RPMI7951 (cell line): ENCODE measurements at regions not wholly inside any gene's neighbourhood (a gene's known extent, or its start where the extent isn't known, plus 50 kb on each side); places are given as distances from the start of the nearest gene placed in this dataset.
A peak's percentile ranks its signal among the peaks of the same experiment; 100 is the strongest.

Experiments used
- DNase-seq: peaks from one replicate; pipeline ENCODE4 v3.0.0-alpha.2; 2012; ENCODE audit warnings: low read depth

DNA sequence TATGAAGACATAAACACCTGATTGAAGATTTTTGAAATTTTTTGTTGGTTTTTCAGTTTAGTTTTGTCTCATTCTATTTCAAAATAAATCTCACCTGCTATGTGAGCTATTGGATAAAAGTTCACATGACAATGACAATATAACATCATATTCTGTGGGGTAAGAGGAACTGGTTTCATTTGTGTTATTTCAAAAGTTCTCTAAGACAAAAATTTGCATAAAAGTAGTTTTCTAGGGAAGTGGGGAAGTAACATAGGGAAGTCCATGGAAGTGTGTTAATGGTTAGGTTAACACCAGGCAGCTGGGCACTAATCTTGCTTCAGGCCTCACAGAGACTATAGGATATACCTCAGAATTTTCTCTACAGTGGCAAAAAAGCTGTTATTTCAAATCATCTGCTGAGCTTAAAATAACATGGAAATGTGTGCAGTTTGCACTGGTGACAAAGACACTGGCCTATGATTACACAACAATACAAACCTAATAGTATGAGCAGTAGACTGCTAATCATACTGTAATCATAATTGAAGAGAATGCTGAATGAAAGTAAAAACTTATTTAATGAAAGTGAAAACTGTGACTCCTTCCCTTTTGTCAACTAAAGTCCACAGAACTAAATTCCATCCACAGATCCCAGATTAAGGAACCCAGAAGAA lies 710.6 kb upstream of the TMEM132C start:
- no peak for DNase-seq

DNA sequence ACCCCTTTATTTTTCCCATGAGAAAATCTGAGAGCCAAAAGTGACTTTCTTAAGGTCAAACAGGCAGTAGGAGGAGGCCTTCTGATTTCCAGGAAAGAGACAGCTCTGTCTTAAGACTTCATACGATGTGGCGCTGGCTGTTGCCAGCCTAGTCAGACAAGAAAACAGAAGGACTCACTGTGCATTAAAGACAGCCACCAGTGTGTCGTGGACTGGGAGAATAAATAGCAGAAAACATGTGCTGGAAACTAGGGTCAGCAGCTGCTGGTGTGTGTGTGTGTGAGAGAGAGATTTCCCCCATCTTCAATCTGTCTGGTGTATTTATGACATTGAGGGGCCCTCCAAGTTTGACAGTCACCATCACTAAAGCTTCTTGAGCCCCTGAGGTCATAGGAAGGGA lies 708.6 kb upstream of the TMEM132C start:
- peak; percentile 44 for DNase-seq

DNA sequence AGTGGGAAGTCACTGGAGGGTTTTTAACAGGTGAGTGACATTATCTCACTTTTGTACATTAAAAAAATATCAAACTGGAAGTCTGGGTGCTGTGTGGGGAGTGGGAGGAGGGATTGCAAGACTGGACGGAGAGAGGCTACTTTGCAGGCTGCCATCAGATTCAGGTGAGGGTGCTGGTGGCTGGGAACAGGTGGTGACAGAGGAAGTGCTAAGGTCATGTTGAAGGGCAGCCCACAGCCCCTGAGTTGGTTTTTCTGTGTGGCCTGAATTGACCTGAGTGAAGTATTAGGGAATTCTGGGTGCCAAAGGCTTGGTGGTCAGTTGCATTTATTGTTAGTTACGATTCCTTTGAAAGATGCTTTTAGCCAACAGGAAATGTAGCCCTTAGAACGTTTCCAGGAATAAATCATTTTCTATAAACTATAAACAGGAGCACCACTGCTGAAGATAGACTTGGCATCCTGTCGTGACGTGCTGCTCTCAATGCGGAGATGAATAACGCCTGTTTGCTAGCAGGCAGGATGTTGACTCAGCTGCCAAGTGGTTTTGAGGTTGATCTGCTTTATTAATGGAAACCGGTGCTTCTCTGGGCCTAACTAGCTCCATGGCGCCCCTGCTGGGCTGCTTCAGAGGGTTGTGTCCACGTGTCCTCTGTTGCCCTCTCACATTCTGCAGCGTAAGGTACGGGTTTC lies 707.5 kb upstream of the TMEM132C start:
- peak; percentile 99 for DNase-seq

DNA sequence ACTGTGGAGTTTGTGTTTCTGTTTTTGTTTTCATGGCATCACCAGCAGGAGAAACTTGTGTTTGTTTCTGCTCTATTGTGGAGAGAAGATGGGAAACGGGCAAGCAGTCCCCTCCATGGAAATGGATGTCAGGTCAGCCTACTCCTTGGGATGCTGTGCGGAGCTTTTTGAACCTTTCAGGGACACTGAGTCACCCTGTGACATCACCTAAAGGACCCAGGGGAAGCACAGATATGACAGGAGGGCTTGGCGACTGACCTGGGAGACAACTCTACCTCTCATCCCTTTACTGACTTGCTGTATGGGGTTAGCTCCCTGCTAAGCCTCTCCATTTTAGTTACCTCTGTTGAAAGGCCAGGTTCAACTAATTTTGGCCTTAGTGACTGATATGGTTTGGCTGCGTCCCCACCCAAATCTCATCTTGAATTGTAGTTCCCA lies 706.9 kb upstream of the TMEM132C start:
- DNase-seq: no peak

DNA sequence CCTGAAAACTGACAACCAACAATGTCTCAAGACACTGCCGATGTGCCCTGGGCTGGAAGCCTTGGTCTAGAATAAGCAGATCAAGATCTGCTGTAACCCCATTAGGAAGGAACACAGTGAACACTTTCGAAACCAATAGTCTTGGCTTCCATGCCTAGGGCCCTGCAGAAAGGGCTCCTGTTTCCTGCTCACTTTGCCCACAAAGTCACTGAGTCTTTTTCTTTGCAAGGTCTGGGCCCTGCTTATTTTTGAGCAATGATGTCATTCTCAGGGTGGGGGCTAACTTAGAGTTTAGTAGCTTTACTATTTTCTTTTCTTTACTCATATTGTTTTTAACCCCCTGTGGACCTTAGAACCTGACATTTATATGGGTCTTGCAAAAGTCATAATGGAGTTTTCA lies 704.2 kb upstream of the TMEM132C start:
- DNase-seq: peak; percentile 42

DNA sequence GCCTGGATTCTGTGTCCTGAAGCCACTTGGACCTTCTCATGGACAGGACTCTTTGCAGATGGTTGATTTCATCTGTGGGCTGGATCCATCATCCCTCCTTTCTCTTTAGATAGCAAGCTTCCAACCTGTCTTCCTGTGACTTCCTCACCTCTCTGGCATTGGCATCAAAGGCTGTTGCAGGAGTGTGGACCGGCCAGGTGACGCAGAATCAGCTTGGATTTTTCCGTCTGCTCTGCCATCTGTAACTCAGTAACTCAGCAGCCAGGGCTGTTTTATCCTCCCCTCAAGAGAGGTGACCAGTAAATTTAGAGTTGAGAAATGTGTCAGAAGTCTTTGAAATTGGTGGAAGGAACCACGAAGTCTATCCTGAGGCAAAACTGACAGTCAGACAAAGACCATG lies 701.7 kb upstream of the TMEM132C start:
- DNase-seq: no peak

DNA sequence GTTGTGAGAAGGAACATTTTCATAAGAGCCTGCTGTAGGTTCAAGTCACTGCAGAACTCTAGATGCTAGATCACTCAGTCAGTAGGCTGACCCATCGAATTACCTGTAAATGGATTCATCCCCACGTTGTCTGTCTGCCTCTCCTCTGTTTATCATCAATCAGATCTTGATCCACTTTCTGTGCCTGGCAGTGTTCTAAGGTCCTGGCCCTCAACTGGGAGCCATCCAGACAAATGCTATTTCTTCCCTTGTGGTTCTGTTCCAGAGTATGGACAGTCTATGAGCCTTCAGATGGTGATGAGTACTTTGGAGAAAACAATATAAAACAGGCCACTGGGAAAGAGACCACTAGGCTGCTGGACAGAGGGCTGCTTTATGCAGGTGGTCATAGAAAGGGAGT lies 699.4 kb upstream of the TMEM132C start:
- DNase-seq: no peak

DNA sequence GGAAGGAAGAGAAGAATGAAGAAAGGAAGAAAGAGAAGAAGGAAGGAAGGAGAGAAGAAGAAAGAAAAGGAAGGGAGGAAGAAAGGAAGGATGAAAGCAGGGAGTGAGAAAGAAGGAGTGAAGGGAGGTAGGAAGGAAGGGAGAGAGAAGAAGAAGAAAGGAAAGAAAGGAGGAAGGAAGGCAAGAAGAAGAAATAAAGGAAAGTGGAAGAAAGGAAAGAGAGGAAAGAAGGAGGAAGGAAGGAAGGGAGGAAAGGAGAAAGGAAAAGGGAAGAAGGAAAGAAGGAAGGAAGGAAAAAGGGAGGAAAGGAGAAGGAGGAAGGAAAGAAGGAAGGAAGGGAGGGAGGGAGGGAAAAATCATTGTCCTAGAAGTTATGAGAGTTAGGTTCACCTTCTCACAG lies 696.6 kb upstream of the TMEM132C start:
- no peak for DNase-seq

DNA sequence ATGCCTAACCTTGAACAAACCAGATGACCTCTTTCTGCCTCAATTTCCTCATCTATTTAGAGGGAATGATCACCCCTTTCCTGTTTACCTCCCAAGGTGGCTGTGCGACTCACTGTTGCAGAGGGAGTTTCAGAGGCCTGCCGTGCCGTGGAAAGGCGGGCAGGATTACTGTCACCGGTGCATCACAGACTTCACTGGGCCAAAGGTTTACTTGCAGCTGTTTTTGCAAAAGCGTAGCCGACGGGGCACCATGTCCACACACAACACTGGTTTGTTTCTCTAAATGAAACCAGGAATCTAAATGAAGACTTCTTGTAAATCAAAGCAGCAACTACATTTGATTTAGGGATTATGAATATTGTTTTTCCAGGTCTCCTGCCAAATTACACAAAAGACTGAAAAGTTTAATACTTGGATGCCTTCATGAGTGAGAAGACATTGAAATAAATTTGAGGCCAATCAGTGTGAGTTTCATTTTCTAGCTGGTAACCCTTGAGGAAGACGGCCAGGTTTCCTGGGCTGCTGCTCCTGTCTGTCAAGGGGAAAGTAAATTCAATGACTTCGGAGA lies 696.1 kb upstream of the TMEM132C start:
- DNase-seq: no peak

DNA sequence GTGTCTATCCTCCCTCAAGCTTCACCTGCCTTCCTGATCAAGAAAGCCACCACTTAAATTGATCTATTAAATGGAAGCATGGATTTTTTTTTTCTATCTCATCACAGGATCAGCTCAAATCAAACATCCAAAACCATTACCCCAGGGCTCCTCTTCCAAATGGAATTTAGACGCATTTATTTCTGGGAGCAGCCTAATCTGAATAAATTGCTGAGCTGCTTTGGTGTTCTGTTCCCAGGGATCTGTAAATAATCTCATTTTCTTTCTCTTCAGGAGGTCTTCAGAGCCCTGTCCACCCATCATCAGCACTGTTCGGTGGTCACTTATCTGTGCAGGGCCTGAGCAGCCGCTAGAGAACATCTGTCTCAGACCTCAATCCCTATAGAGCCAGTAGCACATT lies 695.4 kb upstream of the TMEM132C start:
- no peak for DNase-seq

DNA sequence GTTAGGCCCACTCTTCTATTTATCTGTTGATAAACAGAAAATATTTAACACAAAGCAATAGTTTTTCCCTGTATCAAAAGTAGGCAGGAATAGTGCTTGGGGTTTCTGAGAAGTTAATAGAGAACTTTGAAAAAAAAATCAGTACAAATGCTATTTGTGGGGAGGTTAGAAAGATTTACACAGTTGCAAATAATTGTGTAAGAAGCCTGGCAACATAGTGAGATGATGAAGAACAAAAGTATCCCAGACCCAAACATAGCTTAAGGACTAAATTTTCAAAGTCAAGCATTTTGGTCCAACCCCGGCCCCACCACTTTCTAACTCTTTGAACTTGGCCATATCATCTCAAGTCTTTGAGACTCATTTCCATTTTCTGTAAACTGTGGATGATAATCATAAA lies 687.5 kb upstream of the TMEM132C start:
- no peak for DNase-seq

DNA sequence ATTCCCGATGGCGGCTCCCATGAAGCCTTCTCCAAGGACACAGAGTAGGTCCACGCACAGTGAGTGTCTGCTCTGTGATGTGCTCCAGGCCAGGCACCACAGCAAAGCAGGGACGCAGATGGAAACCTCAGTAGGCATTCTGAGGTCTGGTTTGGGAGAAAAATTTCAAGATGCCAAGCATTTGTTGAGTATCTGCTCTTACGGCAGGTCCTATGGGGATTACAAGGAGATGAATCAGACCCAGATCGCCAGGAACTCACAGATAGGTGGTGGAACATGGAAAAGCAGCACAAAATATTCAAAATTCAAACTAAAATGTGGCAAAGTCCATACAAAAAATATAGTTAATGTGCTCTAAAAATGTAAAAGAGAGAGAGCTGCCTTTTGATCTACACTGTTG lies 684.9 kb upstream of the TMEM132C start:
- DNase-seq: no peak

DNA sequence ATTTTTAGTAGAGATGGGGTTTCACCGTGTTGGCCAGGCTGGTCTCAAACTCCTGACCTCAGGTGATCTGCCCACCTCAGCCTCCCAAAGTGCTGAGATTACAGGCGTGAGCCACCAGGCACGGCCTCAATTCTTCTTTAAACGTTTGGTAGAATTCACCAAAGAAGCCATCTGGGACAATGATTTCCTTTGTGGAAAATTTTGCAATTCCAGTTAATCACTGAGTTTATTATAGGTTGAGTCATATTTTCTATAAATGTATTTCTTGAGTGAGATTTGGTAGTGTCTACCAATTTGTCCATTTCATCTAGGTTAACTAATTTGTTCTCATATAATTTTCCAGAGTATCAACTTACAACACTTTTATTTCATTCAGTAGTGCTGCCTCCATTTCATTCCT lies 683.9 kb upstream of the TMEM132C start:
- no peak for DNase-seq

DNA sequence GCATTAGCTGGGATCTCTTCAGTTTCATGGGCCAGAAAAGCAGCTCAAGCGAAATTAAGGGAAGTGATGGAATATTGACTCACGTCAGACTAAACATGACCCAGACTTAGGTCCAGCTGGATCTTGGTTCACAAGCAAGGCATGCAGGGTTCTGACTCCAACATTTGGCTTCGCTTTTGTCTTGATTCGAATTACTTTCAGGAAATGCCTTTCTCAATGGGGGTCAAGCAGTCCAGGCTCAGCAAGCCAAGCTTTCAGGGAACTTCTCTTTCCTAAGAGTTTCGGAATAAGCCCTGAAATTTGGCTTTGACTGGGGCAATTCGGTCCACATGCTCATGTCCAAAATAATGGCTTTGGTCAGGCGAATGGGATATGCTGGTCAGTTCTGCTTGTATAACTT lies 678.7 kb upstream of the TMEM132C start:
- peak; percentile 84 for DNase-seq

DNA sequence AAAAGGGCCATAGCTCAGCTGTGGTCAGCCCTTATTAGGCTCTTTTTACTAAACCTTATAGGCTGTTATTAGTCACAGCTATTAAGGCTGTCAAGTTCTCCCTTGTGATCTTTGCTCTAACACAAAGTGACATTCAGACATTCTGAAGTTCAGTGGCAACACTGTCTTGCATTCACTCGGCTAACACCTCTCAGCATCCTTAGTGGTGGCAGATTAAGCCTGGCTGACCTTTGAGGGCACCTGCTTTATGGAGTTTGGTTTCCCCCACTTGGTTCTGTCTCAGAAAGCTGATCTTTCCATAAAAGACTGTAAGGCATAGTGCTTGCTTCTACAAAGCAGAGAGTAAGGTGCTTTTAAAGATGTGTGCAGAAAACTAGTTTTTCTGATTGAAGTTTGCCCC lies 677.4 kb upstream of the TMEM132C start:
- no peak for DNase-seq

DNA sequence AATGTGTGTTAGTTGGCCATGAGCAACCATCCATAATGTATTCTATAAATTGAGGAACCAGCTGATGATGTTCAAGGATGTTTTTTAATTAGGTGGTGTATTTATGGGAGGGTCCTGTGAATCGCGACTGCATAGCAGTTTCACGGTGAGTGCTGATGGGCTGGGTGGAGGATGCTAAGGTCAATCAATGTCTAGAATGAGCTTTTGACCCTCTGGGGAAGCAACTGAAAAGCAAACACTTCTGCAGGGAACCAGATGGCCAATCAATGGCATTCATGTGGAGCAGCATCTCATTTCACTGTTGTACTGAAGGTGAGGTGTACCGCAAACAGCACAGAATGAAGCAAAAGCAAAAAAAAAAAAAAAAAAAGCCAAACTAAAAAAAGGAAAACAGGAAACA lies 676.1 kb upstream of the TMEM132C start:
- no peak for DNase-seq

DNA sequence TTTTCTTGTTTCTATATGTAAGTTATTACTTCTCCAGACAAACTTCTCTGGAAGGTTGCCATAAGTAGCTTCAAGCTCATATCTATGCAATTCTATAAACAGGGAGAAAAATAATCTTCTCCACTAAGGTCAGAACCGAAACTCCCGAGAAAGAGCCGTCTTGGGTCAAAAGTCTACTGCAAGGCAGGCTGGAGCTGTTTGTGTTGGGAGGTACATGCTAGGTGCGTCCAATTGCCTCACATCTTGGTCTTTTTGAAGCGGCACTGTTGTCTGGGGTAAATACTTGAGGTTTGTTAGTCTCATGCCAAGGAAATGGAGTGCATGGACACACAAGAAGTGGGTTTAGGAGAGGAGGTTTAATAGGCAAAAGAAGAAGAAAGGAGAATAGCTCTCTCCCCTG lies 674.7 kb upstream of the TMEM132C start:
- DNase-seq: no peak

DNA sequence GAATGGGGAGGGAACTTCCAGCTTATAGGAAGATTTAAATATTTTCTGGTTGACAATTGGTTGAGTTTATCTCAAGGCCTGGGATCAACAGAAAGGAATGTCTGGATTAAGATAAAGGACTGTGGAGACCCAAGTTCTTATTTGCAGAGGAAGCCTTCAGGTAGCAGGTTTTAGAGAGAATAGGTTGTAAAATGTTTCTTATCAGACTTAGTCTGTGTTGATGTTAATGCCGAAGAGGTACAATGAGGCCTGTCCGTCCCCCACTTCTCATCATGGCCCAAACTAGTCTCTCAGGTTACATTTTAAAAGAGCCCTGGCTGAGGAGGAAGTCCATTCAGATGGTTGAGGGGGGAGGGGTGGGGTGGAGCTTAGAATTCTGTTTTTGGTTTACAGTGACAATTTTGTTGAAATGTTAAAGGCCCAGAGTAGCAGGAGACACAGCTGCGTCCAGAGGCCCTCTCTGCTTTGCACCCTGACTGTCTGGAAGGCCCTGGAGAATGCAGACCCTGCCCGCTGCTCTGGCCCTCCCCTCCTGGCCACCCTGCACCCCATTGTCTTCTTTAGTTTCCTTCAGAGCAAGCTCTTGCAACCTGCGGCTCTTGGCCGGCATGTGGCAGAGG lies 672.5 kb upstream of the TMEM132C start:
- no peak for DNase-seq

DNA sequence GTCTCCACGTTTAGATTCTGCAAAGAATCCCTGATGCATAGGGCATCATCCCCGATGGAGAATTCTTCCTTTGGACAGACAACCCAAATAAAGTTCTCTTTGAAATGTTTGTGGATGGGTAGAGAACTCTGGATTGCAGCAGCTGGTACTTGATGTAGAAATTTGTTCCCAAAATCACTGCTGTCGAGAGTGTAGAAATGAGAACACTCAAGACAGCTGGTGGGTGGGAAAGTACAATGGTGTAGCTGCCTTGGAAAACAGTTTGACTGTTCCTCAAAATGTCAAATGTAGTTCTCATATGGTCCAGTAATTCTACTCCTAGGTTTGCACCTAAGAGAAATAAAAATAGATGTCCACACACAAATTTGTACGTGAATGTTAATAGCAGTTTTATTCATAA lies 671.5 kb upstream of the TMEM132C start:
- DNase-seq: no peak

DNA sequence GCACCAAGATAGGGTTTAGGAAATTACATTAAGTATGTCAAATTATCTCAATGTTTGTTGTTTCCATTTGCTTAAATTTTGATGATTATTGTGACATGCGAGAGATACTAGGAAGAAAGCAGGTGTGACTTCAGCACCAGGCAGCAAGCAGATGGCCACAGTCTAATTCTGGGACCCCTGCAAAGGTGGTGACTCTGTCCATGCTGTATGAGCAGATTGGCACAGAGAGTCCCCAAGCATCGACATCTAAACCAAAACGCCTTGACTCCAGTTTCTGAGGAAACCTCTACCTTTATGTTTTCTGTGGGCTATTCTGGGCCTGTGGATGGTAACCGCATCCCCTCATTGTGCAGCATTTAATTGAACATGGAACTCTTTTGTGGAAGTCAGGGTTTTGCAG lies 670.1 kb upstream of the TMEM132C start:
- no peak for DNase-seq

DNA sequence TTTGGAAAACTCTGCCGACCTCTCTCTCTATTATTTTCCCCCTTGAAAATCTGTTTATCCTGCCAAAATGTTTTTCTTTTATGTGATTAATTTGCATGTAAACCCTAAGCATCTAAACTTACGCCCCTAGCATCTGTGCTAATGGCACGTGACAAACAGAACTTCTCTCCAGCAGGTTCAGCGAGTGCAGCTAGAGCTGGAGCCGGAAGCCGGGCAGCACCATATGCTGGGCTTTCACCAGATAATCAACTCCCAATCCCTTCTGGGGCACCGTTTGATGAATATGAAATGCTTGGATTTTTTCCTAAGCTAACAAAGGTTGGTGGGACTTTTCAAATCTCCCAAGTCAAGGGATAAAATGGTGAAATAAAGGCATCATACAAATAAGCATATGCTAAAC lies 667.5 kb upstream of the TMEM132C start:
- DNase-seq: no peak

DNA sequence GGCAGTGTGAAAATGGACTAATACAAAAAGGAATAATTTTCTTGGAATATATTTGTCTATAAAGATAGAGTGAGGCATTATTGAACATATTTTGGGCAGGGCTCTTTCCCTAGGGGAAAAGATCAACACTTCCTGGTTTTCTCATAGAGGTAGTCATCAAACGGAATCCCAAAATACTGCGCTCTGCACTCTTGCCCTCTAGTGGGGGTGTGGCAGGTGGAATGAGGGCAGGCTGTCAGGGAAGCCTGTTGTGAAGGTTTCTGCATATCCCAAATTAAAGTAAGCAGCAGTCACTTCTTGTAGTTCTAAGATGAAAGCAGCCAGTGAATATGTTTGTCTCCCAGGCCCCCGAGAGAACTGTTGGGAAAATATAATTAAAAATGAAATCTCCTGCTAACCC lies 666.8 kb upstream of the TMEM132C start:
- DNase-seq: no peak

DNA sequence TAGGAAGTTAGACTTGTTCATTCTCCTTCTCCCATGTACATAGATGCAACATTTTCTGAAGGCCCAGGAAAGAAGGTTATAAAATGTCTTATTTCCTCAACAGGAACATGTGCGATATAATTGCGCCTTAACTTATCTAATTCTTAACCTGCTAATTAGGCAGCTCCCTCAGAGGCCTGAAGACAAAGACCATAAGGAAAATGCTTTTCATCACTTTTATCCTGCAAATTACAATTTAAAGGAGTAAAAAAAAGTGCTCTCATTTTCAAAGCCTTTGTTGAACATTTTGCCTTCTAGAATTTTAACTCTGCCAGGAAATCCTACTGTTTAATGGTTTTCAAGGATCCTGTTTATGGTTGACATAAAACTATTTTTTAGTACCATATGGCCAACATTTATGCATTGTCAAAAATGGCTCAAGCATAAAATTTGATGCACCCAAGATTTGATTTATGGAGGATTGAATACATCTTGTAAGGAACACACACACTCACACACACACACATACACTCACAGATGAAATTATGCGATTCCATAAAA lies 660.4 kb upstream of the TMEM132C start:
- DNase-seq: no peak
